Epithelial cell of esophagus (primary cell): ENCODE measurements at regions not wholly inside any gene's neighbourhood (a gene's known extent, or its start where the extent isn't known, plus 50 kb on each side); places are given as distances from the start of the nearest gene placed in this dataset.
"Not testable (repeated sequence)": the region's sequence is repeated elsewhere in the genome, so short reads cannot be mapped to it uniquely, and the experiment has no call there.

Source experiments
- DNase-seq: peaks from one replicate; pipeline ENCODE4 v3.0.0; 2010; ENCODE audit warnings: low read depth
- H3K4me3 ChIP-seq: 2 replicates; pipeline ENCODE4 v1.5.1; 2011; ENCODE audit warnings: mild to moderate bottlenecking, low read length, control low read depth
- CTCF ChIP-seq: IDR thresholded peaks from 2 replicates; pipeline ENCODE4 v1.5.1; 2011; ENCODE audit warnings: low read depth, mild to moderate bottlenecking, low read length, control low read depth, inconsistent platforms; ENCODE audit not compliant: insufficient read depth; ENCODE audit errors: missing control alignments

- TF ChIP-seq CTCF = no peak
- peak overlapping the region; percentile 84 for H3K4me3 ChIP-seq
- DNase-seq = peak; percentile 19
Measured at GRCh38 chr6:27187231-27188060, 60.1 kb upstream of the PRSS16 start.

GRCh38 chr6:27188061-27188884 is 59.2 kb upstream of the PRSS16 start:
- H3K4me3 ChIP-seq = peak overlapping the region; percentile 84
- peak; percentile 80 for DNase-seq
- no peak for TF ChIP-seq CTCF

GRCh38 chr6:27188885-27189418 is 58.5 kb upstream of the PRSS16 start:
- TF ChIP-seq CTCF = peak; percentile 69
- H3K4me3 ChIP-seq = peak overlapping the region; percentile 84
- DNase-seq = peak; percentile 85

- TF ChIP-seq CTCF = no peak
- no peak overlapping the region for H3K4me3 ChIP-seq
- DNase-seq = no peak
Measured at GRCh38 chr6:27190126-27190525, 57.4 kb upstream of the PRSS16 start.

- not testable (repeated sequence) for H3K4me3 ChIP-seq, DNase-seq
Measured at GRCh38 chr6:27194453-27194852, 53.0 kb upstream of the PRSS16 start.

GRCh38 chr6:27195547-27195946 is 52.0 kb upstream of the PRSS16 start:
- DNase-seq, H3K4me3 ChIP-seq: not testable (repeated sequence)
